H1 (cell line): ENCODE measurements at regions not wholly inside any gene's neighbourhood (a gene's known extent, or its start where the extent isn't known, plus 50 kb on each side); places are given as distances from the start of the nearest gene placed in this dataset.
A peak's percentile ranks its signal among the peaks of the same experiment; 100 is the strongest.

ENCODE experiments used
- CBX5 ChIP-seq: fragments of 300-800, 300-1000 bp; sonication (generic); IDR thresholded peaks from 2 replicates; pipeline ENCODE4 v1.7.1; 2016; ENCODE audit warnings: antibody characterized with exemption, low read length, low read depth
- EGR1 ChIP-seq: IDR thresholded peaks from 2 replicates; pipeline ENCODE4 v1.6.1; 2011; ENCODE audit warnings: low read depth, low read length, borderline replicate concordance
- MAX ChIP-seq: IDR thresholded peaks from 2 replicates; pipeline ENCODE4 v1.6.1; 2012; ENCODE audit warnings: inconsistent platforms
- NRF1 ChIP-seq: IDR thresholded peaks from 2 replicates; pipeline ENCODE4 v1.6.1; 2011; ENCODE audit warnings: mild to moderate bottlenecking, low read depth, low read length, improper control_type of control experiment
- SIX5 ChIP-seq: IDR thresholded peaks from 2 replicates; pipeline ENCODE4 v1.6.1; 2011; ENCODE audit warnings: mild to moderate bottlenecking, low read depth, low read length
- TCF12 ChIP-seq: IDR thresholded peaks from 2 replicates; pipeline ENCODE4 v1.6.1; 2011; ENCODE audit warnings: low read depth, mild to moderate bottlenecking, low read length
- TEAD4 ChIP-seq: IDR thresholded peaks from 2 replicates; pipeline ENCODE4 v1.6.1; 2012; ENCODE audit warnings: low read depth, low read length, inconsistent platforms, mixed read lengths
- YY1 ChIP-seq: IDR thresholded peaks from 2 replicates; pipeline ENCODE4 v1.6.1; 2011; ENCODE audit warnings: low read depth, mild to moderate bottlenecking, low read length
- TF ChIP-seq, protein P1 (sequence below), 3 experiments: IDR thresholded peaks; 1 replicate in 2 of 3; 2 replicates in 1 of 3; pipeline versions ENCODE4 v1.5.1 to v1.6.1; 2011; ENCODE audit warnings: low read length in 3 of 3, mild to moderate bottlenecking in 3 of 3, inconsistent platforms in 2 of 3, low read depth in 1 of 3, moderate library complexity in 1 of 3; ENCODE audit not compliant: insufficient read depth in 1 of 3; ENCODE audit errors: control extremely low read depth in 1 of 3

DNA sequence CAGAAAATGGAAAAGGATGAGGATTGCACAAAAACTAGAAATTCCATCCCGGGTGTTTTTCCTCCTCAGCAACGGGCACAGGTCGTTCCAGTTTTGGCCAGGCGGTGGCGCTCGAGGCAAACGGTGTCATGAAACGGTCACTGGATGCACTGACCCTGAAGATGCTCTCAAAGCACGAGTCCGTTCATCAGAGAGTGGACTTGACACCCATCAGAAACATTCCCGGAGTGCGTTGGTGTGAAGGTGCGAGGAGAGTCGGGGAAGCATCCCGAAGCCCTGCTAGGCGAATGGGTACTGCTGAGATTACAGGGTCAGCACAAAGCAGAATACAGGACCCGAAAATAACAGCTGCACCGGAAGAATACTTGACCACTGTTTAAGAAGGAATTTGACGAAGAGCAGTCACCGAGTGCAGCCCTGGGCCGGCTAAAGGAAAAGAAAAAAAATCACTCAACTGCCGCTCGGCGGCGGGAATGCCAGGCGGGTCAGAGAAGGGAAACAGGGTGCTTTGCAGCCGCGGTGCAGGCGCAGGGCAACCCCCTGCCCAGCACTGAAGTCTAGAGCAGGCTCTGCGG lies 71.7 kb upstream of the ETS2 start:
- TF ChIP-seq CBX5 (no peak), SIX5 (no peak), NRF1 (no peak), YY1 (0 out of 2 replicates have a peak, but pooled peaks have one; percentile 36), TEAD4 (no peak), EGR1 (no peak), MAX (peak; percentile 96), TCF12 (no peak)
- TF ChIP-seq, protein P1, sequence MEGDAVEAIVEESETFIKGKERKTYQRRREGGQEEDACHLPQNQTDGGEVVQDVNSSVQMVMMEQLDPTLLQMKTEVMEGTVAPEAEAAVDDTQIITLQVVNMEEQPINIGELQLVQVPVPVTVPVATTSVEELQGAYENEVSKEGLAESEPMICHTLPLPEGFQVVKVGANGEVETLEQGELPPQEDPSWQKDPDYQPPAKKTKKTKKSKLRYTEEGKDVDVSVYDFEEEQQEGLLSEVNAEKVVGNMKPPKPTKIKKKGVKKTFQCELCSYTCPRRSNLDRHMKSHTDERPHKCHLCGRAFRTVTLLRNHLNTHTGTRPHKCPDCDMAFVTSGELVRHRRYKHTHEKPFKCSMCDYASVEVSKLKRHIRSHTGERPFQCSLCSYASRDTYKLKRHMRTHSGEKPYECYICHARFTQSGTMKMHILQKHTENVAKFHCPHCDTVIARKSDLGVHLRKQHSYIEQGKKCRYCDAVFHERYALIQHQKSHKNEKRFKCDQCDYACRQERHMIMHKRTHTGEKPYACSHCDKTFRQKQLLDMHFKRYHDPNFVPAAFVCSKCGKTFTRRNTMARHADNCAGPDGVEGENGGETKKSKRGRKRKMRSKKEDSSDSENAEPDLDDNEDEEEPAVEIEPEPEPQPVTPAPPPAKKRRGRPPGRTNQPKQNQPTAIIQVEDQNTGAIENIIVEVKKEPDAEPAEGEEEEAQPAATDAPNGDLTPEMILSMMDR (IDR thresholded peaks at IDR 0.05; ENCODE audit: control extremely low read depth in 1 of 3, insufficient read depth in 1 of 3, low read depth in 1 of 3, low read length in 3 of 3): peak; percentile 87 to 93 (median 87)
